ENCODE measurements at regions not wholly inside any gene's neighbourhood (a gene's known extent, or its start where the extent isn't known, plus 50 kb on each side); places are given as distances from the start of the nearest gene placed in this dataset.

DNA sequence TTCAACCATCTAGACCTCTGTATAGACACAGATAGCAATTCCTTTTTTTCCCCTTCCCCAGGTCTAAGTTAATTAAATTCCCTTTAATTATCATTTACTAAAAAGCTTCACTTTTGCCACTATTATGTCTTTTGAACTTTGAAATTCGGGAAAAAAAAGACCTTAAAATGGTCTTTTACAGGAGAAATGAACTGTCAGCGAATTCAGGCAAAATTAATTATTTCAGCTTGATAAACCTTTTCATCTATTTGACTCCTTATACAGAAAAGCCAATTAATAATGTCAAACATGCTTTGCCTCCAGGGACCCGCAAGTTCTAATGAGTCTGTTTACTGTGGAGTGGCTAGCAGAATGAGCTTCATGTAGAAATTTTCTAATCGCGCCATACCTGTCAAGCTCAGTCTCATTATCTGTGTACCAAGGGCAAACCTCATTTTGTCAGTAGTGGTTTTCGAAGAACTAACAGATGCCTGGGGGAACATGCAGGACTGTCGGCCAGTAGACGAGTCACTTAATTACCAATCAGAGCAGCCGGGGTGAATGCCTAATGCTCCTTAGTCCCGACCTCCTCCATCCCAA lies 287.7 kb downstream of the INSIG2 start:
- Histone ChIP-seq H3K4me3 (ENCODE audit: low read length) (no peak overlapping the region), H2AFZ (ENCODE audit: low read depth, low read length) (no peak overlapping the region), H3K36me3 (ENCODE audit: insufficient read depth, low read length) (no peaks in the 10 kb centered on the region), H4K20me1 (ENCODE audit: insufficient read depth) (no peaks in the 10 kb centered on the region), H3K9ac (ENCODE audit: low read length) (no peak overlapping the region), H3K27me3 (ENCODE audit: insufficient read depth, low read depth, low read length) (peaks cover 94% of the 10 kb centered on the region), H3K9me2 (ENCODE audit: insufficient read depth, low read length) (no peaks in the 10 kb centered on the region), H3F3A (ENCODE audit: insufficient read depth, low read length, poor library complexity, severe bottlenecking) (no peaks in the 10 kb centered on the region), H3K9me3 (ENCODE audit: low read length) (no peaks in the 10 kb centered on the region), H3K4me2 (ENCODE audit: low read length) (no peak overlapping the region), H3K27ac (ENCODE audit: low read length) (no peak overlapping the region), H3K79me2 (replicated peaks; ENCODE audit: insufficient read depth, low read length) (no peaks in the 10 kb centered on the region)
- TF ChIP-seq, protein P1, sequence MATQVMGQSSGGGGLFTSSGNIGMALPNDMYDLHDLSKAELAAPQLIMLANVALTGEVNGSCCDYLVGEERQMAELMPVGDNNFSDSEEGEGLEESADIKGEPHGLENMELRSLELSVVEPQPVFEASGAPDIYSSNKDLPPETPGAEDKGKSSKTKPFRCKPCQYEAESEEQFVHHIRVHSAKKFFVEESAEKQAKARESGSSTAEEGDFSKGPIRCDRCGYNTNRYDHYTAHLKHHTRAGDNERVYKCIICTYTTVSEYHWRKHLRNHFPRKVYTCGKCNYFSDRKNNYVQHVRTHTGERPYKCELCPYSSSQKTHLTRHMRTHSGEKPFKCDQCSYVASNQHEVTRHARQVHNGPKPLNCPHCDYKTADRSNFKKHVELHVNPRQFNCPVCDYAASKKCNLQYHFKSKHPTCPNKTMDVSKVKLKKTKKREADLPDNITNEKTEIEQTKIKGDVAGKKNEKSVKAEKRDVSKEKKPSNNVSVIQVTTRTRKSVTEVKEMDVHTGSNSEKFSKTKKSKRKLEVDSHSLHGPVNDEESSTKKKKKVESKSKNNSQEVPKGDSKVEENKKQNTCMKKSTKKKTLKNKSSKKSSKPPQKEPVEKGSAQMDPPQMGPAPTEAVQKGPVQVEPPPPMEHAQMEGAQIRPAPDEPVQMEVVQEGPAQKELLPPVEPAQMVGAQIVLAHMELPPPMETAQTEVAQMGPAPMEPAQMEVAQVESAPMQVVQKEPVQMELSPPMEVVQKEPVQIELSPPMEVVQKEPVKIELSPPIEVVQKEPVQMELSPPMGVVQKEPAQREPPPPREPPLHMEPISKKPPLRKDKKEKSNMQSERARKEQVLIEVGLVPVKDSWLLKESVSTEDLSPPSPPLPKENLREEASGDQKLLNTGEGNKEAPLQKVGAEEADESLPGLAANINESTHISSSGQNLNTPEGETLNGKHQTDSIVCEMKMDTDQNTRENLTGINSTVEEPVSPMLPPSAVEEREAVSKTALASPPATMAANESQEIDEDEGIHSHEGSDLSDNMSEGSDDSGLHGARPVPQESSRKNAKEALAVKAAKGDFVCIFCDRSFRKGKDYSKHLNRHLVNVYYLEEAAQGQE (IDR thresholded peaks at IDR 0.05; ENCODE audit: borderline replicate concordance), result no peak
- no peak for TF ChIP-seq EZH2 (IDR thresholded peaks at IDR 0.05; ENCODE audit: borderline replicate concordance, insufficient read depth, low read length, poor library complexity, severe bottlenecking)
- TF ChIP-seq, protein P2, sequence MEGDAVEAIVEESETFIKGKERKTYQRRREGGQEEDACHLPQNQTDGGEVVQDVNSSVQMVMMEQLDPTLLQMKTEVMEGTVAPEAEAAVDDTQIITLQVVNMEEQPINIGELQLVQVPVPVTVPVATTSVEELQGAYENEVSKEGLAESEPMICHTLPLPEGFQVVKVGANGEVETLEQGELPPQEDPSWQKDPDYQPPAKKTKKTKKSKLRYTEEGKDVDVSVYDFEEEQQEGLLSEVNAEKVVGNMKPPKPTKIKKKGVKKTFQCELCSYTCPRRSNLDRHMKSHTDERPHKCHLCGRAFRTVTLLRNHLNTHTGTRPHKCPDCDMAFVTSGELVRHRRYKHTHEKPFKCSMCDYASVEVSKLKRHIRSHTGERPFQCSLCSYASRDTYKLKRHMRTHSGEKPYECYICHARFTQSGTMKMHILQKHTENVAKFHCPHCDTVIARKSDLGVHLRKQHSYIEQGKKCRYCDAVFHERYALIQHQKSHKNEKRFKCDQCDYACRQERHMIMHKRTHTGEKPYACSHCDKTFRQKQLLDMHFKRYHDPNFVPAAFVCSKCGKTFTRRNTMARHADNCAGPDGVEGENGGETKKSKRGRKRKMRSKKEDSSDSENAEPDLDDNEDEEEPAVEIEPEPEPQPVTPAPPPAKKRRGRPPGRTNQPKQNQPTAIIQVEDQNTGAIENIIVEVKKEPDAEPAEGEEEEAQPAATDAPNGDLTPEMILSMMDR (IDR thresholded peaks at IDR 0.05; ENCODE audit: poor library complexity, severe bottlenecking), result no peak
- TF ChIP-seq RAD21 (conservative IDR thresholded peaks at IDR 0.05), result no peak
- TF ChIP-seq TAF1 (IDR thresholded peaks at IDR 0.05; ENCODE audit: low read depth), result no peak
- no peak for TF ChIP-seq EP300 (conservative IDR thresholded peaks at IDR 0.05; ENCODE audit: poor library complexity, severe bottlenecking)
- no peak for TF ChIP-seq SMC3 (conservative IDR thresholded peaks at IDR 0.05; ENCODE audit: poor library complexity)

DNA sequence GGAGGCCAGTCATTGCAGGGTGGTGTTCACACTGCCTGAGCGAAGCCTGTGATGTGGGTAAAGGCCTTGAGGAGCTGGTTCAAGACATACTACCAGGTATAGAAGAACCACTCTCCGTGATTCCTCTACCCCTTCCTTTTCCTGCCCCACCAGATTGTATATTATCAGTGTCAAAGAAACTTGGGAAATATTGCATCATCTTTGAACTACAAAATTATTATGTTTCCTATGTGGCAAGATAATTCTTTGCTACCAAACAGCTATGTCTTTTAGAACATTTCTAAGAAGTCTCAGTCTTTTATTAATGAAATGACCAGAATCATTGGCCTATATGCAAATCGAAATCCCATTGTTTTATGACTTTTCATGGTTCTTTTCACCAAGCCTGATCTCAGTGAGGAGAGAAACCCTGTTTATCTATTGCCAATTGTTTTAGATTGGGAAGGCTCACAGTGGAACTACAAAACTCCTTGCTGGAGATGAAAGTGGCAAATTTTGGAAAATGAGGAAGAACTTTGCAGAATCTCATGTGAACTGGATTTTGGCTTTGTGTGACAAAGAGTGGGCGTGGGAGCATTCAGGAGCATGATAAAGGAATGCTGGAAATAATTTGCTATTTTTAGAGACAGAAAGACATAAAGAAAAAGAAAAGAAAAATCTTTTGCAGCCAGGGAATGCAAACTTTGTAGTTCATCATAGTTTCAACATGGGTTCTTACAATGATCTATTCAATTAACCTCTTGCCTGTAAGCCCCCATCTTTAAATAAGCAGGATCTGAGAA lies 286.9 kb downstream of the INSIG2 start:
- Histone ChIP-seq H3K27me3 (ENCODE audit: insufficient read depth, low read depth, low read length) (peaks cover 94% of the 10 kb centered on the region), H3K36me3 (ENCODE audit: insufficient read depth, low read length) (no peaks in the 10 kb centered on the region), H3K9ac (ENCODE audit: low read length) (no peak overlapping the region), H2AFZ (ENCODE audit: low read depth, low read length) (no peak overlapping the region), H3K9me3 (ENCODE audit: low read length) (peaks cover under 1% of the 10 kb centered on the region), H4K20me1 (ENCODE audit: insufficient read depth) (no peaks in the 10 kb centered on the region), H3K4me3 (ENCODE audit: low read length) (no peak overlapping the region), H3K27ac (ENCODE audit: low read length) (no peak overlapping the region), H3K79me2 (replicated peaks; ENCODE audit: insufficient read depth, low read length) (no peaks in the 10 kb centered on the region), H3K9me2 (ENCODE audit: insufficient read depth, low read length) (no peaks in the 10 kb centered on the region), H3F3A (ENCODE audit: insufficient read depth, low read length, poor library complexity, severe bottlenecking) (no peaks in the 10 kb centered on the region), H3K4me2 (ENCODE audit: low read length) (no peak overlapping the region)
- TF ChIP-seq RAD21 (conservative IDR thresholded peaks at IDR 0.05) (no peak), EP300 (conservative IDR thresholded peaks at IDR 0.05; ENCODE audit: poor library complexity, severe bottlenecking) (no peak), TAF1 (IDR thresholded peaks at IDR 0.05; ENCODE audit: low read depth) (no peak), POLR2AphosphoS5 (IDR thresholded peaks at IDR 0.05) (no peak), SMC3 (conservative IDR thresholded peaks at IDR 0.05; ENCODE audit: poor library complexity) (no peak), MXI1 (conservative IDR thresholded peaks at IDR 0.05; ENCODE audit: poor library complexity, severe bottlenecking) (no peak), EZH2 (IDR thresholded peaks at IDR 0.05; ENCODE audit: borderline replicate concordance, insufficient read depth, low read length, poor library complexity, severe bottlenecking) (no peak)
- TF ChIP-seq, protein P1 (IDR thresholded peaks at IDR 0.05; ENCODE audit: borderline replicate concordance), result no peak
- TF ChIP-seq, protein P2 (IDR thresholded peaks at IDR 0.05; ENCODE audit: poor library complexity, severe bottlenecking), result no peak
